Spinal cord (tissue), 9 donors: ENCODE measurements at regions not wholly inside any gene's neighbourhood (a gene's known extent, or its start where the extent isn't known, plus 50 kb on each side); places are given as distances from the start of the nearest gene placed in this dataset.
"Not testable (repeated sequence)": the region's sequence is repeated elsewhere in the genome, so short reads cannot be mapped to it uniquely, and the experiment has no call there.

ENCODE experiments used
- DNase-seq, 6 donors: peaks; one replicate each; pipeline versions ENCODE4 v3.0.0 to v3.0.0-alpha.2; 2013 to 2015; ENCODE audit warnings: low spot score in 6 of 6, low read depth in 4 of 6
- H3K27ac ChIP-seq: one replicate; pipeline ENCODE4 v1.5.1; 2013; ENCODE audit warnings: low read depth, low read length, control low read depth
- H3K27me3 ChIP-seq: one replicate; pipeline ENCODE4 v1.6.1; 2013; ENCODE audit warnings: low read length; ENCODE audit not compliant: control insufficient read depth, insufficient read depth
- H3K36me3 ChIP-seq: one replicate; pipeline ENCODE4 v1.6.1; 2013; ENCODE audit warnings: low read length; ENCODE audit not compliant: control insufficient read depth, insufficient read depth
- H3K4me1 ChIP-seq: one replicate; pipeline ENCODE4 v1.6.1; 2013; ENCODE audit warnings: low read length; ENCODE audit not compliant: control insufficient read depth, insufficient read depth
- H3K4me3 ChIP-seq: one replicate; pipeline ENCODE4 v1.5.1; 2013; ENCODE audit warnings: low read depth, low read length, control low read depth
- H3K9me3 ChIP-seq: one replicate; pipeline ENCODE4 v1.6.1; 2013; ENCODE audit warnings: low read length; ENCODE audit not compliant: control insufficient read depth, insufficient read depth
- WGBS: methylation state at CpG from one replicate; pipeline ENCODE4 v1.1.5; 2013; ENCODE audit warnings: missing lambda C conversion rate; ENCODE audit not compliant: insufficient coverage; 5-methylcytosine and 5-hydroxymethylcytosine counted together
- donor health status: healthy.

GRCh38 chr2:186349508-186349907 is 136.6 kb upstream of the ZC3H15 start:
- no CpG with 5 or more reads among the region's 2 CpGs for WGBS
- no peaks in the 10 kb centered on the region for H3K4me1 ChIP-seq
- peaks cover 11% of the 10 kb centered on the region for H3K9me3 ChIP-seq
- no peak overlapping the region for H3K4me3 ChIP-seq
- H3K27ac ChIP-seq, result no peak overlapping the region
- no peaks in the 10 kb centered on the region for H3K36me3 ChIP-seq
- DNase-seq, result peak in 2 of 6 donors; percentile 1 to 4
- H3K27me3 ChIP-seq, result no peaks in the 10 kb centered on the region

- not testable (repeated sequence) for H3K27ac ChIP-seq, H3K4me3 ChIP-seq, H3K4me1 ChIP-seq, H3K36me3 ChIP-seq, DNase-seq, H3K27me3 ChIP-seq
- no CpG with 5 or more reads among the region's 3 CpGs for WGBS
- peaks cover 11% of the 10 kb centered on the region for H3K9me3 ChIP-seq
Measured at GRCh38 chr2:186354160-186354559, 131.9 kb upstream of the ZC3H15 start.

- Histone ChIP-seq H3K27me3 (no peaks in the 10 kb centered on the region), H3K27ac (no peak overlapping the region), H3K4me3 (no peak overlapping the region), H3K4me1 (no peaks in the 10 kb centered on the region), H3K36me3 (no peaks in the 10 kb centered on the region), H3K9me3 (no peaks in the 10 kb centered on the region)
- DNase-seq, result no peak
- WGBS, result no CpG with 5 or more reads among the region's 1 CpG
Measured at GRCh38 chr2:186365406-186365805, 120.7 kb upstream of the ZC3H15 start.

- Histone ChIP-seq H3K27ac (no peak overlapping the region), H3K36me3 (no peaks in the 10 kb centered on the region), H3K4me3 (no peak overlapping the region), H3K27me3 (no peaks in the 10 kb centered on the region), H3K9me3 (no peaks in the 10 kb centered on the region), H3K4me1 (no peaks in the 10 kb centered on the region)
- no CpG with 5 or more reads among the region's 3 CpGs for WGBS
- DNase-seq, result no peak
Measured at GRCh38 chr2:186379052-186379451, 107.0 kb upstream of the ZC3H15 start.

GRCh38 chr2:186380805-186381204 is 105.3 kb upstream of the ZC3H15 start:
- no peak for DNase-seq
- Histone ChIP-seq H3K27me3 (no peaks in the 10 kb centered on the region), H3K27ac (no peak overlapping the region), H3K9me3 (peaks cover under 1% of the 10 kb centered on the region), H3K4me1 (no peaks in the 10 kb centered on the region), H3K4me3 (no peak overlapping the region), H3K36me3 (no peaks in the 10 kb centered on the region)
- no CpG with 5 or more reads among the region's 2 CpGs for WGBS

GRCh38 chr2:186381573-186381972 is 104.5 kb upstream of the ZC3H15 start:
- no peaks in the 10 kb centered on the region for H3K36me3 ChIP-seq
- WGBS, result 96% methylated on average over 8 of the region's 13 CpGs

GRCh38 chr2:186382932-186383331 is 103.1 kb upstream of the ZC3H15 start:
- DNase-seq, result no peak
- Histone ChIP-seq H3K27ac (no peak overlapping the region), H3K4me1 (no peaks in the 10 kb centered on the region), H3K27me3 (no peaks in the 10 kb centered on the region), H3K36me3 (no peaks in the 10 kb centered on the region), H3K9me3 (peaks cover 7% of the 10 kb centered on the region), H3K4me3 (no peak overlapping the region)
- no CpG with 5 or more reads among the region's 1 CpG for WGBS

More at GRCh38 chr2:186381573-186381972, 104.5 kb upstream of the ZC3H15 start:
- Histone ChIP-seq H3K4me1 (no peaks in the 10 kb centered on the region), H3K4me3 (no peak overlapping the region), H3K27ac (no peak overlapping the region), H3K27me3 (no peaks in the 10 kb centered on the region), H3K9me3 (peaks cover 7% of the 10 kb centered on the region)
- no peak for DNase-seq

GRCh38 chr2:186384226-186384625 is 101.8 kb upstream of the ZC3H15 start:
- Histone ChIP-seq H3K27me3 (no peaks in the 10 kb centered on the region), H3K4me1 (no peaks in the 10 kb centered on the region), H3K9me3 (peaks cover 7% of the 10 kb centered on the region), H3K4me3 (no peak overlapping the region), H3K36me3 (no peaks in the 10 kb centered on the region), H3K27ac (no peak overlapping the region)
- DNase-seq, result no peak

GRCh38 chr2:186385638-186386201 is 100.3 kb upstream of the ZC3H15 start:
- not testable (repeated sequence) for DNase-seq, H3K4me3 ChIP-seq, H3K36me3 ChIP-seq, H3K27ac ChIP-seq, H3K27me3 ChIP-seq, H3K4me1 ChIP-seq
- WGBS, result 100% methylated on average over 3 of the region's 4 CpGs
- peaks cover 11% of the 10 kb centered on the region for H3K9me3 ChIP-seq

- Histone ChIP-seq H3K27me3 (no peaks in the 10 kb centered on the region), H3K4me1 (no peaks in the 10 kb centered on the region), H3K27ac (no peak overlapping the region), H3K4me3 (no peak overlapping the region), H3K36me3 (no peaks in the 10 kb centered on the region), H3K9me3 (no peaks in the 10 kb centered on the region)
- WGBS, result no CpG with 5 or more reads among the region's 4 CpGs
- no peak for DNase-seq
Measured at GRCh38 chr2:186399082-186399644, 86.9 kb upstream of the ZC3H15 start.
